Brain microvascular endothelial cell (primary cell): ENCODE measurements at regions not wholly inside any gene's neighbourhood (a gene's known extent, or its start where the extent isn't known, plus 50 kb on each side); places are given as distances from the start of the nearest gene placed in this dataset.
"Not testable (repeated sequence)": the region's sequence is repeated elsewhere in the genome, so short reads cannot be mapped to it uniquely, and the experiment has no call there.

ENCODE experiments used
- DNase-seq: peaks from one replicate; pipeline ENCODE4 v3.0.0-alpha.2; 2020
- H3K27ac ChIP-seq: fragments of 250-450 bp; sonication (Bioruptor Pico); 2 replicates; pipeline ENCODE4 v1.5.1; 2020; ENCODE audit warnings: mild to moderate bottlenecking, moderate library complexity
- H3K27me3 ChIP-seq: fragments of 250-450 bp; sonication (Bioruptor Pico); replicated peaks from 2 replicates; pipeline ENCODE4 v1.5.1; 2020; ENCODE audit warnings: mild to moderate bottlenecking
- H3K36me3 ChIP-seq: fragments of 250-450 bp; sonication (Bioruptor Pico); replicated peaks from 2 replicates; pipeline ENCODE4 v1.5.1; 2020; ENCODE audit warnings: mild to moderate bottlenecking
- H3K4me3 ChIP-seq: 2 replicates; pipeline ENCODE4 v1.5.1; 2011; ENCODE audit warnings: low read depth, mild to moderate bottlenecking, control low read depth, low read length, moderate library complexity
- CTCF ChIP-seq: IDR thresholded peaks from 2 replicates; pipeline ENCODE4 v1.5.1; 2011; ENCODE audit warnings: low read depth, mild to moderate bottlenecking, moderate library complexity, low read length, control low read depth, inconsistent platforms; ENCODE audit errors: missing control alignments
- in situ Hi-C: cut with HindIII; loops from 2 replicates; pipeline ENCODE4 v1.10.0; 2017; ENCODE audit warnings: low sequenced_read_pairs, low pct_ligation_motif_present

- Histone ChIP-seq H3K27me3 (no peaks in the 10 kb centered on the region), H3K4me3 (no peak overlapping the region), H3K27ac (no peak overlapping the region), H3K36me3 (no peaks in the 10 kb centered on the region)
- no peak for DNase-seq
- no peak for TF ChIP-seq CTCF
- in situ Hi-C loops: no loop called here
Observed at GRCh38 chr10:33832124-33832787, 497.8 kb upstream of the NRP1 start.

GRCh38 chr10:33831591-33831990 is 497.1 kb upstream of the NRP1 start:
- Histone ChIP-seq H3K4me3 (no peak overlapping the region), H3K36me3 (no peaks in the 10 kb centered on the region), H3K27me3 (no peaks in the 10 kb centered on the region), H3K27ac (no peak overlapping the region)
- no peak for TF ChIP-seq CTCF
- in situ Hi-C loops: no loop called here
- no peak for DNase-seq

- H3K36me3 ChIP-seq, H3K27me3 ChIP-seq, H3K4me3 ChIP-seq, DNase-seq, in situ Hi-C loops, H3K27ac ChIP-seq: not testable (repeated sequence)
Observed at GRCh38 chr10:33829899-33830298, 495.4 kb upstream of the NRP1 start.

- Histone ChIP-seq H3K36me3 (no peaks in the 10 kb centered on the region), H3K27me3 (no peaks in the 10 kb centered on the region), H3K4me3 (no peak overlapping the region), H3K27ac (no peak overlapping the region)
- in situ Hi-C loops: no loop called here
- no peak for TF ChIP-seq CTCF
- DNase-seq: no peak
Observed at GRCh38 chr10:33828592-33828991, 494.1 kb upstream of the NRP1 start.

DNA sequence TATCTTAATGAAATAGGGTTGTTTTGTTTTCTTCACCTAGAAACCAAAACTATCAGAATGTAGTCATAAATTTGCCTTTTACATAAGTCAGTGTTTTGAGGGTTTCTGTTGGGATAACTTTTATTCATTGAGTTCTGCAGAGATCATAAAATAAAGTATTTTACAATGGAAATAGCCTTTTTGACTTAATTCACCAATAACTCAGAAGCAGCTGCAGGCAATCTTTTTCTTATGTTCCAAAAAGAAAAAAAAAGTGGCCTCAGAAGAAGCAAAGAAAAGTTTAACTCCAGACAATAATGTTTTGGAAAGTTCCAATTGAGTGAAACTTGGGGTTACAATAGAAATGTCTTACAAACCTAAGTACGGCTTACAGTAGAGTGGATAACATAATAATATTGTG is 491.7 kb upstream of the NRP1 start:
- Histone ChIP-seq H3K27ac (no peak overlapping the region), H3K4me3 (no peak overlapping the region), H3K27me3 (no peaks in the 10 kb centered on the region), H3K36me3 (no peaks in the 10 kb centered on the region)
- no peak for DNase-seq
- no peak for TF ChIP-seq CTCF
- in situ Hi-C loops: no loop called here

DNA sequence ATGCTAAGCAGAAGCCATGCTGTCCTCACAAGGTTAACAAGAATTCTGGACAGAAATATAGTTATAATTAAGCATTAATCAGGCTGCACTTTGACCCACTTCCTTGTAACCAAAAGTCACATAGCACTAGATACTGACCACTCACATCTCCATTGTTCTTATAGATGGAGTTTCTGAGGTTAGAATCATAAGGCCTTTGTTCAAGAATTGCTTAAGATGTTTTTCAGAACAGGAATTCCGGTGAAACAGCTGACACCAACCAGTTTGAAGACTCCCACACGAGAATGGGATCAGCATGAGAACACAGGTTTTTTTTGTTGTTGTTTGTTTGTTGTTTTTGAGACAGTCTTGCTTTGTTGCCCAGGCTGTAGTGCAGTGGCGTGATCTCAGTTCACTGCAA is 488.3 kb upstream of the NRP1 start:
- Histone ChIP-seq H3K27ac (no peak overlapping the region), H3K4me3 (no peak overlapping the region), H3K36me3 (no peaks in the 10 kb centered on the region), H3K27me3 (no peaks in the 10 kb centered on the region)
- no peak for TF ChIP-seq CTCF
- in situ Hi-C loops: no loop called here
- DNase-seq: no peak
